ENCODE measurements at regions not wholly inside any gene's neighbourhood (a gene's known extent, or its start where the extent isn't known, plus 50 kb on each side); places are given as distances from the start of the nearest gene placed in this dataset.
A peak's percentile ranks its signal among the peaks of the same experiment; 100 is the strongest.

DNA sequence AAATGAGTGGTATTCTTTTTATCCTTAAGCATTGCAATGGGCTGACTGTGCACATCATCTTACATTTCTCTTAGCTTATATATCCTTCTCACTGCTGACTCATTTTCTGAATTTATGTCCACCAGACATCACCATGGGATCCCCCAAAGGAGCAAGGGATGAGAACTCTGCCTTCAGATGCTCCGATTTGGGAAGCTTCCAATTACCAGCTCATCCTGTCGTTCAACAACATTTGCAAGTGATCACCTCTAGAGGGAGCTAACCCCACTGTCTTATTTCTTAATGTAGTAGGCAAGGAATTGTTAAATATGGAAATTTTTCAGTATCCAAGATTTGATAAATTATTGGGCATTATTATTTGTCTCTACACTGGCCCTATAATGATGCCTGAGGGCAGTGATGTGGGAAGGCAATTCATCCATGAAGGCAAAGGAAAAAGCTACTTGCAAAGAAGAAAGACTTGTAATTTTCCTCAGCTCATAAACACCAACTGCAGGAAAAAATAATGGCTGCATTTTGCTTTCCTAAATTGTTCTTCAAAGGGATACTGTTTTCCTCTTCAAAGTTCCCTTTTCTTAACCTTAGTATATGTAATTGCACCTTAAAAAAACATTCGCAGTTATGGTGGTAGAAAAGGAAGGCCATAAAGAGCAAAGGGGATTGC, 102.4 kb upstream of the FSHB start:
- CTCF ChIA-PET, result interaction anchor here (0.7 to 9.2 kb wide), 11 partner anchors 9 to 530 kb away, joined by 3 to 81 read pairs (median 7); no protein-coding TSS in a partner anchor
- Histone ChIP-seq H3K4me3 (no peak overlapping the region), H3K4me1 (no peaks in the 10 kb centered on the region), H3K27ac (no peak overlapping the region), H3K4me2 (no peak overlapping the region), H3K9me3 (no peaks in the 10 kb centered on the region)
- DNase-seq (ENCODE audit: low read depth in 1 of 2, low spot score in 1 of 2) (peak; percentile 22 to 42), ATAC-seq (peak in 1 of 2 experiments; percentile 47; a peak in 2 of 6 replicates), FAIRE-seq (no peak)
- TF ChIP-seq FOSB (CRISPR knock-in tag; IDR thresholded peaks at IDR 0.05), result no peak
- TF ChIP-seq RAD21 (conservative IDR thresholded peaks at IDR 0.05 in 1 of 2, IDR thresholded peaks at IDR 0.05 in 1 of 2), result peak; percentile 17 to 33; a peak in 2 of 5 replicates
- TF ChIP-seq CBX2 (IDR thresholded peaks at IDR 0.05; ENCODE audit: borderline replicate concordance, low read depth), result no peak
- no peak for TF ChIP-seq KDM5A (IDR thresholded peaks at IDR 0.05)
- TF ChIP-seq TP53 (CRISPR knock-in tag; IDR thresholded peaks at IDR 0.05), result no peak
- TF ChIP-seq, protein P1, sequence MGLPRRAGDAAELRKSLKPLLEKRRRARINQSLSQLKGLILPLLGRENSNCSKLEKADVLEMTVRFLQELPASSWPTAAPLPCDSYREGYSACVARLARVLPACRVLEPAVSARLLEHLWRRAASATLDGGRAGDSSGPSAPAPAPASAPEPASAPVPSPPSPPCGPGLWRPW (IDR thresholded peaks at IDR 0.05), result no peak
- TF ChIP-seq, protein P2, sequence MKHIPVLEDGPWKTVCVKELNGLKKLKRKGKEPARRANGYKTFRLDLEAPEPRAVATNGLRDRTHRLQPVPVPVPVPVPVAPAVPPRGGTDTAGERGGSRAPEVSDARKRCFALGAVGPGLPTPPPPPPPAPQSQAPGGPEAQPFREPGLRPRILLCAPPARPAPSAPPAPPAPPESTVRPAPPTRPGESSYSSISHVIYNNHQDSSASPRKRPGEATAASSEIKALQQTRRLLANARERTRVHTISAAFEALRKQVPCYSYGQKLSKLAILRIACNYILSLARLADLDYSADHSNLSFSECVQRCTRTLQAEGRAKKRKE (CRISPR knock-in tag; IDR thresholded peaks at IDR 0.05; ENCODE audit: low read depth), result no peak
- no peak for TF ChIP-seq EHF (CRISPR knock-in tag; IDR thresholded peaks at IDR 0.05)
- no peak for TF ChIP-seq POLR2A (IDR thresholded peaks at IDR 0.05; ENCODE audit: low read length)
- TF ChIP-seq CHD2 (IDR thresholded peaks at IDR 0.05; ENCODE audit: low read length, partially characterized antibody), result no peak
- TF ChIP-seq, protein P3, sequence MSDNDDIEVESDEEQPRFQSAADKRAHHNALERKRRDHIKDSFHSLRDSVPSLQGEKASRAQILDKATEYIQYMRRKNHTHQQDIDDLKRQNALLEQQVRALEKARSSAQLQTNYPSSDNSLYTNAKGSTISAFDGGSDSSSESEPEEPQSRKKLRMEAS (IDR thresholded peaks at IDR 0.05), result no peak
- TF ChIP-seq, protein P4, sequence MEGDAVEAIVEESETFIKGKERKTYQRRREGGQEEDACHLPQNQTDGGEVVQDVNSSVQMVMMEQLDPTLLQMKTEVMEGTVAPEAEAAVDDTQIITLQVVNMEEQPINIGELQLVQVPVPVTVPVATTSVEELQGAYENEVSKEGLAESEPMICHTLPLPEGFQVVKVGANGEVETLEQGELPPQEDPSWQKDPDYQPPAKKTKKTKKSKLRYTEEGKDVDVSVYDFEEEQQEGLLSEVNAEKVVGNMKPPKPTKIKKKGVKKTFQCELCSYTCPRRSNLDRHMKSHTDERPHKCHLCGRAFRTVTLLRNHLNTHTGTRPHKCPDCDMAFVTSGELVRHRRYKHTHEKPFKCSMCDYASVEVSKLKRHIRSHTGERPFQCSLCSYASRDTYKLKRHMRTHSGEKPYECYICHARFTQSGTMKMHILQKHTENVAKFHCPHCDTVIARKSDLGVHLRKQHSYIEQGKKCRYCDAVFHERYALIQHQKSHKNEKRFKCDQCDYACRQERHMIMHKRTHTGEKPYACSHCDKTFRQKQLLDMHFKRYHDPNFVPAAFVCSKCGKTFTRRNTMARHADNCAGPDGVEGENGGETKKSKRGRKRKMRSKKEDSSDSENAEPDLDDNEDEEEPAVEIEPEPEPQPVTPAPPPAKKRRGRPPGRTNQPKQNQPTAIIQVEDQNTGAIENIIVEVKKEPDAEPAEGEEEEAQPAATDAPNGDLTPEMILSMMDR (IDR thresholded peaks at IDR 0.05), result peak; percentile 48
- TF ChIP-seq NPAS2 (CRISPR knock-in tag; IDR thresholded peaks at IDR 0.05; ENCODE audit: borderline replicate concordance), result no peak
- POLR2A ChIA-PET, result interaction anchor here (0.6 kb wide), 1 partner anchor 33 kb away, joined by 4 read pairs; no protein-coding TSS in a partner anchor
- 9% methylated on average over 3 of the region's 3 CpGs for WGBS (ENCODE audit: missing lambda C conversion rate)

DNA sequence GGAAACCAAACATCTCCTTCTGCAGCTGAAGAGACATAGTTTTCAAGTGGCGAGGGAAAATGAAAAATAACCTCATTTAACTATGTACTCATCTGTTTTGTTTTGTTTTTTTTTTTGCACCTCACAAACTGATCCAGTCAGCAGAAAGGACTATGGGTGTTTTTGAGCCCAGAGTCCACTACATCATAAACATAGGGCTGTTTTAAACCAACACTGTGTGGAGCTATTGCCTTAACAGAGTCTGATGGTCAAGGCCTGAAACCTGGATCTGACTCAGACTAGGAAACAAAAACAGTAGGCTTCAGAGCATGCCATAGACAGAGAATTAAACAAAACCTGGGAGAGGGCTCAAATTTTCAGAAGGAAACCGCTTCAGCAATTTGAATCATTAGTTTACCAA, 99.3 kb upstream of the FSHB start:
- H3K9me3 ChIP-seq, result no peaks in the 10 kb centered on the region
- no peak overlapping the region for H3K4me3 ChIP-seq
- H3K4me2 ChIP-seq, result no peak overlapping the region
- DNase-seq (ENCODE audit: low read depth in 1 of 2, low spot score in 1 of 2) (no peak), ATAC-seq (no peak; a peak in 1 of 6 replicates), FAIRE-seq (no peak)
- ChIA-PET POLR2A (no interaction called here), CTCF (interaction anchor here (9.2 kb wide), 1 partner anchor 12 kb away, joined by 81 read pairs; no protein-coding TSS in a partner anchor)
- H3K4me1 ChIP-seq, result no peaks in the 10 kb centered on the region
- TF ChIP-seq BHLHE40 (IDR thresholded peaks at IDR 0.05; ENCODE audit: low read depth, low read length), result no peak
- no peak for TF ChIP-seq FOXS1 (CRISPR knock-in tag; IDR thresholded peaks at IDR 0.05)
- TF ChIP-seq, protein P3 (IDR thresholded peaks at IDR 0.05), result no peak
- no peak for TF ChIP-seq EHF (CRISPR knock-in tag; IDR thresholded peaks at IDR 0.05)
- no peak for TF ChIP-seq FOSL2 (IDR thresholded peaks at IDR 0.05)
- no peak for TF ChIP-seq FOSL2 (CRISPR knock-in tag; IDR thresholded peaks at IDR 0.05)
- no peak for TF ChIP-seq POLR2AphosphoS2 (conservative IDR thresholded peaks at IDR 0.05; ENCODE audit: low read length)
- TF ChIP-seq, protein P5, sequence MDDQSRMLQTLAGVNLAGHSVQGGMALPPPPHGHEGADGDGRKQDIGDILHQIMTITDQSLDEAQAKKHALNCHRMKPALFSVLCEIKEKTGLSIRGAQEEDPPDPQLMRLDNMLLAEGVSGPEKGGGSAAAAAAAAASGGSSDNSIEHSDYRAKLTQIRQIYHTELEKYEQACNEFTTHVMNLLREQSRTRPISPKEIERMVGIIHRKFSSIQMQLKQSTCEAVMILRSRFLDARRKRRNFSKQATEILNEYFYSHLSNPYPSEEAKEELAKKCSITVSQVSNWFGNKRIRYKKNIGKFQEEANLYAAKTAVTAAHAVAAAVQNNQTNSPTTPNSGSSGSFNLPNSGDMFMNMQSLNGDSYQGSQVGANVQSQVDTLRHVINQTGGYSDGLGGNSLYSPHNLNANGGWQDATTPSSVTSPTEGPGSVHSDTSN (IDR thresholded peaks at IDR 0.05), result no peak
- no peak for TF ChIP-seq JUN (IDR thresholded peaks at IDR 0.05)
- no peak for TF ChIP-seq HOXB5 (CRISPR knock-in tag; IDR thresholded peaks at IDR 0.05)
- WGBS (ENCODE audit: missing lambda C conversion rate), result 16% methylated on average over 2 of the region's 2 CpGs
- no peak overlapping the region for H3K27ac ChIP-seq

Measured in A549 (cell line).